ENCODE measurements at regions not wholly inside any gene's neighbourhood (a gene's known extent, or its start where the extent isn't known, plus 50 kb on each side); places are given as distances from the start of the nearest gene placed in this dataset.

GRCh38 chr2:191738003-191738402, 60.1 kb downstream of the NABP1 start:
- Histone ChIP-seq H3K4me3 (ENCODE audit: low read depth, low read length) (no peak overlapping the region), H3K27me3 (ENCODE audit: control insufficient read depth, insufficient read depth, low read length) (no peaks in the 10 kb centered on the region), H3K36me3 (ENCODE audit: control insufficient read depth, insufficient read depth, low read length) (no peaks in the 10 kb centered on the region)
- no peak for DNase-seq (ENCODE audit: low read depth)
- ChIA-PET POLR2A (no interaction called here), CTCF (interaction anchor here (1.5 kb wide), 1 partner anchor 10 kb away, joined by 5 read pairs; no protein-coding TSS in a partner anchor)
- no peak for TF ChIP-seq CTCF (IDR thresholded peaks at IDR 0.05; ENCODE audit: insufficient read depth, low read depth, low read length)

- DNase-seq (ENCODE audit: low read depth) = no peak
- no peak overlapping the region for H3K4me3 ChIP-seq (ENCODE audit: low read depth, low read length)
- ChIA-PET CTCF (interaction anchor here (1.5 kb wide), 1 partner anchor 9 kb away, joined by 5 read pairs; no protein-coding TSS in a partner anchor), POLR2A (no interaction called here)
- no peak for TF ChIP-seq CTCF (IDR thresholded peaks at IDR 0.05; ENCODE audit: insufficient read depth, low read depth, low read length)
- no peaks in the 10 kb centered on the region for H3K27me3 ChIP-seq (ENCODE audit: control insufficient read depth, insufficient read depth, low read length)
- no peaks in the 10 kb centered on the region for H3K36me3 ChIP-seq (ENCODE audit: control insufficient read depth, insufficient read depth, low read length)
Observed at GRCh38 chr2:191738667-191739066, 60.7 kb downstream of the NABP1 start.

GRCh38 chr2:191739194-191739593, 61.3 kb downstream of the NABP1 start:
- TF ChIP-seq CTCF (IDR thresholded peaks at IDR 0.05; ENCODE audit: insufficient read depth, low read depth, low read length) = no peak
- no peak for DNase-seq (ENCODE audit: low read depth)
- Histone ChIP-seq H3K4me3 (ENCODE audit: low read depth, low read length) (no peak overlapping the region), H3K27me3 (ENCODE audit: control insufficient read depth, insufficient read depth, low read length) (no peaks in the 10 kb centered on the region), H3K36me3 (ENCODE audit: control insufficient read depth, insufficient read depth, low read length) (no peaks in the 10 kb centered on the region)
- ChIA-PET POLR2A (no interaction called here), CTCF (interaction anchor here (1.0 kb wide), 1 partner anchor 179 kb away, joined by 3 read pairs; no protein-coding TSS in a partner anchor)

GRCh38 chr2:191740016-191740419, 62.1 kb downstream of the NABP1 start:
- ChIA-PET CTCF (interaction anchor here (1.0 kb wide), 2 partner anchors 12 to 179 kb away, joined by 3 read pairs; no protein-coding TSS in a partner anchor), POLR2A (no interaction called here)
- no peak for TF ChIP-seq CTCF (IDR thresholded peaks at IDR 0.05; ENCODE audit: insufficient read depth, low read depth, low read length)

GRCh38 chr2:191740759-191741158, 62.8 kb downstream of the NABP1 start:
- ChIA-PET POLR2A (no interaction called here), CTCF (no interaction called here)
- TF ChIP-seq CTCF (IDR thresholded peaks at IDR 0.05; ENCODE audit: insufficient read depth, low read depth, low read length) = no peak
- DNase-seq (ENCODE audit: low read depth) = no peak
- Histone ChIP-seq H3K27me3 (ENCODE audit: control insufficient read depth, insufficient read depth, low read length) (no peaks in the 10 kb centered on the region), H3K36me3 (ENCODE audit: control insufficient read depth, insufficient read depth, low read length) (no peaks in the 10 kb centered on the region), H3K4me3 (ENCODE audit: low read depth, low read length) (no peak overlapping the region)

More at GRCh38 chr2:191740016-191740419, 62.1 kb downstream of the NABP1 start:
- Histone ChIP-seq H3K27me3 (ENCODE audit: control insufficient read depth, insufficient read depth, low read length) (no peaks in the 10 kb centered on the region), H3K36me3 (ENCODE audit: control insufficient read depth, insufficient read depth, low read length) (no peaks in the 10 kb centered on the region), H3K4me3 (ENCODE audit: low read depth, low read length) (no peak overlapping the region)
- no peak for DNase-seq (ENCODE audit: low read depth)
